GM12873 (cell line): ENCODE measurements at regions not wholly inside any gene's neighbourhood (a gene's known extent, or its start where the extent isn't known, plus 50 kb on each side); places are given as distances from the start of the nearest gene placed in this dataset.

ENCODE experiments used
- TF ChIP-seq, protein P1 (sequence below): IDR thresholded peaks from 2 replicates; pipeline ENCODE4 v1.5.1; 2012; ENCODE audit warnings: low read depth, mild to moderate bottlenecking, moderate library complexity, low read length, control low read depth; ENCODE audit not compliant: insufficient read depth; ENCODE audit errors: missing control alignments

DNA sequence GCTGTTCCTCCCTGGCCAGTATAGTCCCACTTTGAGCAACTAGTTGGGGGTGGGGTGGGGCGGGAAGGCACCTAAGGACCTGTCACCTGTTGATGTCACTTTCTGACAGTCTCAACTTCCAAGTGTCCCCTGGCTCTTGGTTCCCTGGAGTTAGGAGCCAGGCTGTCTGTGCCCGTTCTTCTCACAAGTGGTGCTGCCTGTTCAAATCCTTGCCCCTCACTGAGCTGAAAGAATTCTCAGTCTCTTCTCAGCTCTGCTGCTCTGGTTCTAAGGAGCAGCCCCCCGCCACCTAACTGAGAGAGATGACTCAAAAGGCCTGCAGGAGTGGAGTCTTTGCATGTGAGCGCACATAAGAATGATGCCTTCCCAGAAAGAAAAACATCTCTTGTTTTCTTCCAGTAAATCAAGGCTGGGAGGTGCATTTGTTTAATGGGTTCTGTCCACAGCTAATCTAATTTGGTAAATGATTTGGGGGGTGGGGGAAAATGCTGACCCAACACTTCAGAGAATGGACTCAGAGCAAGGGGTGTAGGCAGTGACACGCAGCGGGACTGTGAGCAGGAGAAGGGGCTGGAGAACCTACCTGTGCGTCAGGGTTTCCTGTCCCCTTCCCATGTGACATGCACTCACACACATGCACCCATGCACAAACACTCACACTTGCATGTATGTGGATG, 78.2 kb upstream of the NLRP1 start:
- TF ChIP-seq, protein P1, sequence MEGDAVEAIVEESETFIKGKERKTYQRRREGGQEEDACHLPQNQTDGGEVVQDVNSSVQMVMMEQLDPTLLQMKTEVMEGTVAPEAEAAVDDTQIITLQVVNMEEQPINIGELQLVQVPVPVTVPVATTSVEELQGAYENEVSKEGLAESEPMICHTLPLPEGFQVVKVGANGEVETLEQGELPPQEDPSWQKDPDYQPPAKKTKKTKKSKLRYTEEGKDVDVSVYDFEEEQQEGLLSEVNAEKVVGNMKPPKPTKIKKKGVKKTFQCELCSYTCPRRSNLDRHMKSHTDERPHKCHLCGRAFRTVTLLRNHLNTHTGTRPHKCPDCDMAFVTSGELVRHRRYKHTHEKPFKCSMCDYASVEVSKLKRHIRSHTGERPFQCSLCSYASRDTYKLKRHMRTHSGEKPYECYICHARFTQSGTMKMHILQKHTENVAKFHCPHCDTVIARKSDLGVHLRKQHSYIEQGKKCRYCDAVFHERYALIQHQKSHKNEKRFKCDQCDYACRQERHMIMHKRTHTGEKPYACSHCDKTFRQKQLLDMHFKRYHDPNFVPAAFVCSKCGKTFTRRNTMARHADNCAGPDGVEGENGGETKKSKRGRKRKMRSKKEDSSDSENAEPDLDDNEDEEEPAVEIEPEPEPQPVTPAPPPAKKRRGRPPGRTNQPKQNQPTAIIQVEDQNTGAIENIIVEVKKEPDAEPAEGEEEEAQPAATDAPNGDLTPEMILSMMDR = no peak

DNA sequence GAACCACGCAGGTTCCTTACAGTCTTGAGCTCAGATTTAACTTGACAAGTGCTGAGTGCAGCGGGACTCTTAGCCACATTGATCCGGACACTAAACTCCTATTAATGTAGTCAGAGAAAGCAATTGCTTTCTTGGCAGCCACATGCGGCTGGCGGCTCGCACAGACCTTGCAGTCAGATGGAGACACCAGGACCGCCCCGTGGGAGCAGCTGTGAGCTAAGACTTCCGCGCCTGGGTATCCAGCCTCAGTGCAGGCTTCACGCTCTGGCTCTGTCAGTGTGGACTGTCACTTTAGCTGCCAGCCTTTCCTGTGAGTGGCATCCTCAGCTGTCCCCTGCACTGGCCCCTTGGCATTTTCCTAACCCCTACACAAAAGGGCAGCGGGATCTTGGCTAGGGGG, 80.9 kb upstream of the NLRP1 start:
- TF ChIP-seq, protein P1 = no peak

DNA sequence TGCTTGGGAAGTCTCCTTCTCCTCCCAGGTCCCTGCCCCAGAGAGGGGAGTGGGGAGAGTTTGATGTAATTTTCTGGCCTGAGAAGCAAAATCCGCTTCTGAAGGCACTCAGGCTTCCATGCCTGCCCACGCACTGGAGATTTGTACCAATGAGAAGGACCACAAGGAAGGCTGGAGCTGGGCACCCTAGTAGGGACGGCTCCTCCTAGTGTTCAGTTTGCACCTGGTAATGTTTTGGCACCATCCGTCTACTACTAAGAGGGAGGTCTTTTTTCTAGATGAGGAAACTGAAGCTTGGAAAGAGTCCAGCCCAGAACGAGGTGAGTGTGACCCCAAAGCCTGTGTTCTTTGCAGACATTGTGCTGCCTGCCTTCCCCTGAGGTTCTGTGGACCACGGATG, 83.6 kb upstream of the NLRP1 start:
- TF ChIP-seq, protein P1 = peak; percentile 43

DNA sequence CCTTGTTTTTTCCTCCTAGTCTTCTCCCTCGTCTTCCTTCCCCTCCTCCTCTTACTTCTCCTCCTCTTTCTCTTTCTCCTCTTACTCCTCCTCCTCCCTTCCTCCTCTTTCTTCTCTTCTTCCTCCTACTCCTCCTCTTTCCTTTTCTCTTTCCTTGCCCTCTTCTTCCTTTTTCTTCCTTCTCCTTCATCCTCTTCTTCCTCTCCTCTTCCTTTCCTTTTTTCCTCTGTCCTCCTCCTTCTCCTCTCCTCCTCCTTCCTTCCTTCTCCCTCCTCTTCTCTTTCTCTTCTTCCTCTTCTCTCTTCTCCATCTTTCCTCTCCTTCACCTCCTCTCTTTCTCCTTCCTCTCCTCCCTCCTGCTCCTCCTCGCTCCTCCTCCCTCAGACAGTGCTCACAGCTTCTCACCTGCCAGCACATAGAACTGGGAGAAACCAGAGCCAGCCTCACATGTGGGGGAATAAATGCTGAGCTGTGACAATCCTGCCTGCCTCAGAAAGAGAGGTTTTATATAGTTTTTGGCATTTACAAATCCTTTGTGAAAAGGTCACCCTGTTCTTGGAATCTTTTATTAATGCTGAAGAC, 84.3 kb upstream of the NLRP1 start:
- TF ChIP-seq, protein P1 = no peak

DNA sequence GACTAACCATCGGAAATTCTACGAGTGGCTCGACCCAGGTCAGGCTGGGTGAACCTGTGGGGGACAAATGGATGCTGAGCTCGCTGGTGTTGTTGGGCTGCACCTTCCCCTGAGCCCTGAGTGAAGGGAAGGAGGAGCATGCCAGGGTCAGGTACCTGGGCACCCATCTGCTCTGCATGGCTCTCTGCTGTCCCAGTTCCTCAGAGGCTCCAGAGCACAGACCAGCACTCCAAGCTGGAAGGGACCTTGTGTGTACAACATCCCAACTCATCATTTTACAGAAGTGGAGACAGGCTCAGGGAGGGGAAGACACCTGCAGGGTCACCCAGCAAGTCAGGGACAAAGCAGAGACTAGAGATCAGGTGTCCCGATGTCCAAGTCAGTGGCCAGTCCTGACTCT, 84.9 kb upstream of the NLRP1 start:
- TF ChIP-seq, protein P1 = no peak

DNA sequence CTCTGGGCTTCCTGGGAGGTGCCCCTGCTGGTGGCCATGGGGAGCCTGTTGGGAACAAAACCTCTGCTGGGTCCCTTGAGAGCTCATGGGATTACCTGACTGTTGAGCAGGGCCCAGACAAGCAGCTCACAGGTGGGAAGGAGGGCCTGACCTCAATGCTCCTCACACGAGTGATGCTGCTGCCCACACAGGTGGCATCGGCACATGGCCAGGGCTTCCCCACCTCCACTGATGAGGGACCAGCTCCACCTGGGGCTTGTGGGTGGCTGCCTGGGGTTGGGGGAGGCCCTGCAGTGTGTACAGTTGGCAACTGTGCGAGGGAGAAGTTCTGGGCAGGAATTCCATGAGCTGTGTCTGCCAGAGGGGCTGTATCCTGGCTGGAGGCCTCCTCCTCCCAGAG, 87.8 kb upstream of the NLRP1 start:
- TF ChIP-seq, protein P1 = no peak

DNA sequence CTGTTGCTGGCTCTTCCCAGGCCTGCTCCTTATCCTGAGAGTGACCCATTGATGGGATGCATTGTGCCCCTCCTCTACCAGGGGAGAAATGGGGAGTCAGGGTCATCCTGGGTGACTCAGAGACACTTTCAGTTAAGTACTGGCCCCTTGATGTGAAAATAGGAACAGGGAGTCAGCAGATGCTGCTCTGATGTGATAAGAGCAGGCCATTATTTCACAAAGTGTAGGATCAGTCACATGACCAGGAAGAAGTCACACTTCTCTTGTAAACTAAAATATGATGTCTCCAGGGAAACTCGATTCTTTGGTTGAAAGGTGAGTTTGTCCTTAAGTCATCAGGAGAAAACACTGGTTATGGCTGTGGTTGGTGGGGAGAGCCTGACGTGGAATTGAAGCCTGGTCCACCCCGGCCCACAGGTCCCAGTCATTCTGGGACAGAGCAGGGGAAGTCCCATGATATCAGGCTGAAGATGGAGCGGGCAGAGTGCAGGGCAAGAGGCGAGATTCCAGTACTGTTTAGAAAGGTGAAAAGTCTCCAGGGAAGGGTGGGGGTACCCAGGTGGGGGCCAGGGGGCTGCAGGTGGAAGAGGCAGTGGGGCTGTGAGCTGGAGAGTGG, 88.6 kb upstream of the NLRP1 start:
- TF ChIP-seq, protein P1 = no peak
